Osteoblast (primary cell): ENCODE measurements at regions not wholly inside any gene's neighbourhood (a gene's known extent, or its start where the extent isn't known, plus 50 kb on each side); places are given as distances from the start of the nearest gene placed in this dataset.

Source experiments
- DNase-seq: peaks from one replicate; pipeline ENCODE4 v3.0.0; 2011; ENCODE audit warnings: low spot score, mixed read lengths; ENCODE audit not compliant: insufficient read length; ENCODE audit errors: missing footprints
- H2AFZ ChIP-seq: 2 replicates; pipeline ENCODE4 v1.6.0; 2011; ENCODE audit warnings: mild to moderate bottlenecking, low read length
- H3K27ac ChIP-seq: 2 replicates; pipeline ENCODE4 v1.5.1; 2011; ENCODE audit warnings: mild to moderate bottlenecking, low read depth, low read length, moderate library complexity
- H3K27me3 ChIP-seq: 2 replicates; pipeline ENCODE4 v1.6.0; 2012; ENCODE audit warnings: mild to moderate bottlenecking, control low read depth, inconsistent platforms, low read length, moderate library complexity; ENCODE audit not compliant: insufficient read depth
- H3K36me3 ChIP-seq: 2 replicates; pipeline ENCODE4 v1.5.1; 2011; ENCODE audit warnings: mild to moderate bottlenecking, low read length, control low read depth, moderate library complexity; ENCODE audit not compliant: insufficient read depth
- H3K4me1 ChIP-seq: 2 replicates; pipeline ENCODE4 v1.5.1; 2011; ENCODE audit warnings: mild to moderate bottlenecking, low read length, control low read depth, moderate library complexity; ENCODE audit not compliant: insufficient read depth
- H3K4me2 ChIP-seq: 2 replicates; pipeline ENCODE4 v1.6.0; 2011; ENCODE audit warnings: mild to moderate bottlenecking, low read length; ENCODE audit not compliant: insufficient read depth
- H3K4me3 ChIP-seq: fragments of 200-600 bp; sonication (generic); 3 replicates; pipeline ENCODE4 v1.5.1; 2012; ENCODE audit warnings: mild to moderate bottlenecking, low read length, inconsistent platforms; ENCODE audit not compliant: insufficient read depth
- H3K79me2 ChIP-seq: 2 replicates; pipeline ENCODE4 v1.6.0; 2012; ENCODE audit warnings: mild to moderate bottlenecking, low read length, control low read depth, inconsistent platforms; ENCODE audit not compliant: insufficient read depth
- H3K9me3 ChIP-seq: 2 replicates; pipeline ENCODE4 v1.5.1; 2011; ENCODE audit warnings: low read depth, low read length, control low read depth
- H4K20me1 ChIP-seq: 2 replicates; pipeline ENCODE4 v1.6.0; 2012; ENCODE audit warnings: mild to moderate bottlenecking, low read length, control low read depth; ENCODE audit not compliant: insufficient read depth
- TF ChIP-seq, protein P1 (sequence below): IDR thresholded peaks from 2 replicates; pipeline ENCODE4 v1.5.1; 2011; ENCODE audit warnings: mild to moderate bottlenecking, low read depth, low read length, moderate library complexity; ENCODE audit errors: extremely low read depth

DNA sequence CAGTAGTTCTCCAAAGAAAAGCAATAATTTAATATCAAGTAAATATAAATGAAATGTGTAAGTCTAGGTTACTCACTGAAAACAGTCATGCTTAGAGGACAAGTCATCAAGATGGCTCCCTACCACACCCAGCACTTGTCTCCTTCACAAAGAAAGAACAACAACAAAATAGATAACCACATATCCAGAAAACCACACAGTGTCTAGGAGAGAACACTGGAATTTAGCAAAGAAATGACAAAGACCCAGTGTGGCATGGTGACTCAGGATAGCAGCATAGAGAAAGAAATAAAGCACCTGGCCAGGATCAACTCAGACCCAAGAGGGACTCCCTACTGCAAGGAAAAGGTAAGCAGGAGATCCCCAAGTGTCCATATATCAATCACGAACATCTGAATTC lies 356.2 kb downstream of the TMEM161B start:
- Histone ChIP-seq H3K9me3 (peaks cover 2% of the 10 kb centered on the region), H3K4me1 (no peaks in the 10 kb centered on the region), H3K36me3 (no peaks in the 10 kb centered on the region), H2AFZ (no peak overlapping the region), H3K27me3 (no peaks in the 10 kb centered on the region), H3K4me3 (no peak overlapping the region), H3K79me2 (no peaks in the 10 kb centered on the region), H4K20me1 (no peaks in the 10 kb centered on the region), H3K4me2 (no peak overlapping the region), H3K27ac (no peak overlapping the region)
- TF ChIP-seq, protein P1, sequence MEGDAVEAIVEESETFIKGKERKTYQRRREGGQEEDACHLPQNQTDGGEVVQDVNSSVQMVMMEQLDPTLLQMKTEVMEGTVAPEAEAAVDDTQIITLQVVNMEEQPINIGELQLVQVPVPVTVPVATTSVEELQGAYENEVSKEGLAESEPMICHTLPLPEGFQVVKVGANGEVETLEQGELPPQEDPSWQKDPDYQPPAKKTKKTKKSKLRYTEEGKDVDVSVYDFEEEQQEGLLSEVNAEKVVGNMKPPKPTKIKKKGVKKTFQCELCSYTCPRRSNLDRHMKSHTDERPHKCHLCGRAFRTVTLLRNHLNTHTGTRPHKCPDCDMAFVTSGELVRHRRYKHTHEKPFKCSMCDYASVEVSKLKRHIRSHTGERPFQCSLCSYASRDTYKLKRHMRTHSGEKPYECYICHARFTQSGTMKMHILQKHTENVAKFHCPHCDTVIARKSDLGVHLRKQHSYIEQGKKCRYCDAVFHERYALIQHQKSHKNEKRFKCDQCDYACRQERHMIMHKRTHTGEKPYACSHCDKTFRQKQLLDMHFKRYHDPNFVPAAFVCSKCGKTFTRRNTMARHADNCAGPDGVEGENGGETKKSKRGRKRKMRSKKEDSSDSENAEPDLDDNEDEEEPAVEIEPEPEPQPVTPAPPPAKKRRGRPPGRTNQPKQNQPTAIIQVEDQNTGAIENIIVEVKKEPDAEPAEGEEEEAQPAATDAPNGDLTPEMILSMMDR = no peak
- DNase-seq = no peak

DNA sequence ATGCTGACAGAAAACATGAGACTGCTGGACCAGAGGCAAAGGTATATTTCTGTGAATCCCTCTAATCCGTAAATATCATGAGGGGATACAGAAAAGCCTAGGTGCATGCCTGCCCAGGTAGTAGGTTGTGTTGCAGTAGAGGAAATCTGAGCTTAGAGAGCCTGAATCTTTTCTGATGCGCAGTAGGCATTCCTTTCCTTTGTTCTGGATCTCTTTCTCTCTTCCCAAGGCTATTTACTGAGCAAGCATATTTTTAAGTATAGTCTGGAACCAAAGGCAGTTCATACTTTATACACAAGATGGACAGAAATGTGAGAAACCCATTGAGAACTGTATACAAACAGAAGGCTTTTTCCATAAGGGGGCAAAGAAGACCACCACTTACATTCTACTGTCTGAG lies 359.3 kb downstream of the TMEM161B start:
- no peaks in the 10 kb centered on the region for H3K9me3 ChIP-seq
- H3K4me3 ChIP-seq = no peak overlapping the region
- H3K27me3 ChIP-seq = no peaks in the 10 kb centered on the region
- TF ChIP-seq, protein P1 = no peak
- no peaks in the 10 kb centered on the region for H4K20me1 ChIP-seq
- no peaks in the 10 kb centered on the region for H3K79me2 ChIP-seq
- no peaks in the 10 kb centered on the region for H3K4me1 ChIP-seq
- H2AFZ ChIP-seq = no peak overlapping the region
- H3K4me2 ChIP-seq = no peak overlapping the region
- no peak overlapping the region for H3K27ac ChIP-seq
- DNase-seq = no peak
- no peaks in the 10 kb centered on the region for H3K36me3 ChIP-seq

DNA sequence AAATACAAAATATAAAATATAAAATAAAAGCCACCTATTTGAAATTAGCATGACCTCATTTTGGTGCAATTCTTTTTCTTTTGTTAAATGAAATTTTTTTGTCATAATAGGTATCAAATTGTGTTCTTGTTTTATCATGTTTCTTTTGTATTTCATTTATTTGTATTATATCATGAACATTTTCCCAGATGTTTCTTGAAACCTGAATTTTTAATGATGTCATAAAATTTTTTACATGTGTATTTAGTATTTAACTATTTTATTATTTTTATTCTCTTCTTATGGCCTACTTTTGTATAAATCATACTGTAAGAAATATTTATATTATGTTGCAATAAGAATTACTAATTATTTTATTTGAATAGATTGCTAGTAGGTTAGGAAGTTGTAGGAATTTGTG lies 361.7 kb downstream of the TMEM161B start:
- Histone ChIP-seq H3K4me2 (no peak overlapping the region), H3K4me1 (no peaks in the 10 kb centered on the region), H3K36me3 (no peaks in the 10 kb centered on the region), H4K20me1 (no peaks in the 10 kb centered on the region), H2AFZ (no peak overlapping the region), H3K27me3 (no peaks in the 10 kb centered on the region), H3K79me2 (no peaks in the 10 kb centered on the region), H3K4me3 (no peak overlapping the region), H3K9me3 (no peaks in the 10 kb centered on the region), H3K27ac (no peak overlapping the region)
- DNase-seq = no peak
- TF ChIP-seq, protein P1 = no peak

DNA sequence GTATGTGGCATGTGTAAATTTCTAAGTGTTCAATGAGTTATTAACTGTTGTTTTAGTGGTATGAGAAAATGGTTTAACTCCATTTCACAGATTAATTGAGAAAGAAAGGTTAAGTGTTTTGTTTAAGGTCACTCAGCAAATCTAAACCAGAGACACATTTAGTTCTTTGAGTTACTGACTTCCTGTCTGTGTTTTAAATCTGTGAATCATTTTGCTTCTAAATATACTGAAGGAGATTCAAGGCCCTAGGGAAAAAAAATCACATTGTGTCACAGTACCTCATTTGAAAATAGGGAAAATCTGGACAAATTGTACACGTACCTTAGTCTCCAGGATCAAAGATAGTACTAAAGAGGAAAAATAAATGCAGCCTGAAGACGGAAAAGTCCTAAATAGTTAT lies 368.2 kb downstream of the TMEM161B start:
- TF ChIP-seq, protein P1 = no peak
- H3K9me3 ChIP-seq = no peaks in the 10 kb centered on the region
- no peak overlapping the region for H3K4me2 ChIP-seq
- H3K4me3 ChIP-seq = no peak overlapping the region
- H3K27me3 ChIP-seq = no peaks in the 10 kb centered on the region
- H3K79me2 ChIP-seq = no peaks in the 10 kb centered on the region
- DNase-seq = no peak
- H4K20me1 ChIP-seq = no peaks in the 10 kb centered on the region
- H3K36me3 ChIP-seq = no peaks in the 10 kb centered on the region
- no peak overlapping the region for H2AFZ ChIP-seq
- H3K27ac ChIP-seq = no peak overlapping the region
- no peaks in the 10 kb centered on the region for H3K4me1 ChIP-seq
